ENCODE measurements at regions not wholly inside any gene's neighbourhood (a gene's known extent, or its start where the extent isn't known, plus 50 kb on each side); places are given as distances from the start of the nearest gene placed in this dataset.
"Not testable (repeated sequence)": the region's sequence is repeated elsewhere in the genome, so short reads cannot be mapped to it uniquely, and the experiment has no call there.

GRCh38 chr6:74357321-74357720, 661.3 kb downstream of the CD109 start:
- peaks cover 5% of the 10 kb centered on the region for H3K4me1 Mint-ChIP-seq (ENCODE audit: insufficient read depth, unreplicated experiment)
- CTCF ChIA-PET = interaction anchor here (0.6 to 3.2 kb wide), 5 partner anchors 10 to 849 kb away, joined by 3 to 15 read pairs (median 4); partner anchors contain the start of gene COL12A1
- intact Hi-C loops (cut with micrococcal nuclease) = no loop called here
- no peaks in the 10 kb centered on the region for H3K27me3 Mint-ChIP-seq (ENCODE audit: insufficient read depth, unreplicated experiment)
- H3K36me3 Mint-ChIP-seq (ENCODE audit: insufficient read depth, unreplicated experiment) = no peaks in the 10 kb centered on the region
- DNase-seq (ENCODE audit: unreplicated experiment) = peak; percentile 49
- no peaks in the 10 kb centered on the region for H3K9me3 Mint-ChIP-seq (ENCODE audit: unreplicated experiment)
- H3K4me3 Mint-ChIP-seq (ENCODE audit: unreplicated experiment) = no peak overlapping the region
- peak overlapping the region; percentile 27 for H3K27ac Mint-ChIP-seq (ENCODE audit: low read depth, unreplicated experiment)
- TF ChIP-seq, protein P1, sequence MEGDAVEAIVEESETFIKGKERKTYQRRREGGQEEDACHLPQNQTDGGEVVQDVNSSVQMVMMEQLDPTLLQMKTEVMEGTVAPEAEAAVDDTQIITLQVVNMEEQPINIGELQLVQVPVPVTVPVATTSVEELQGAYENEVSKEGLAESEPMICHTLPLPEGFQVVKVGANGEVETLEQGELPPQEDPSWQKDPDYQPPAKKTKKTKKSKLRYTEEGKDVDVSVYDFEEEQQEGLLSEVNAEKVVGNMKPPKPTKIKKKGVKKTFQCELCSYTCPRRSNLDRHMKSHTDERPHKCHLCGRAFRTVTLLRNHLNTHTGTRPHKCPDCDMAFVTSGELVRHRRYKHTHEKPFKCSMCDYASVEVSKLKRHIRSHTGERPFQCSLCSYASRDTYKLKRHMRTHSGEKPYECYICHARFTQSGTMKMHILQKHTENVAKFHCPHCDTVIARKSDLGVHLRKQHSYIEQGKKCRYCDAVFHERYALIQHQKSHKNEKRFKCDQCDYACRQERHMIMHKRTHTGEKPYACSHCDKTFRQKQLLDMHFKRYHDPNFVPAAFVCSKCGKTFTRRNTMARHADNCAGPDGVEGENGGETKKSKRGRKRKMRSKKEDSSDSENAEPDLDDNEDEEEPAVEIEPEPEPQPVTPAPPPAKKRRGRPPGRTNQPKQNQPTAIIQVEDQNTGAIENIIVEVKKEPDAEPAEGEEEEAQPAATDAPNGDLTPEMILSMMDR (IDR thresholded peaks at IDR 0.05; ENCODE audit: unreplicated experiment) = no peak
- POLR2A ChIA-PET = interaction anchor here (0.6 to 1.4 kb wide), 2 partner anchors 9 to 848 kb away, joined by 3 to 4 read pairs; no protein-coding TSS in a partner anchor
- no TSS peak for BruUV-seq (replicated peaks)

DNA sequence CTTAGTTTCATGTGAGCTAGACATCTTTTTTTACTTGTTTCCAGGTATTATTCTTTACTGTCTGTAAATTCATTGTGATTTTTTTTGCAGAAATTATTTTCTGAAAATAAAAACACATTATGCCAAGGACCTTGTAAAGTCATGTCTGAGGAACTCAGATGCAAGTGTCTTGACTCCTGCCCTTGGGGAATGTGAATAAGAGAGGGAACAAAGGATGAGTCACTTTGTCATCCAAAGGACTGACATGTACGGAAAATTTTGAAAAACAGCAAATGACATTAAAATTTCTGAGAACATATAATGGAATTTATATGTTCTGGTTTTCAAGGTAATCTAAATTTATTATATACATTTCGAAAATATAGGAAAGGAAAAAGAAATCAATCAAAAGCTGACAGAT, 660.4 kb downstream of the CD109 start:
- peak; percentile 62 for DNase-seq (ENCODE audit: unreplicated experiment)
- H3K4me1 Mint-ChIP-seq (ENCODE audit: insufficient read depth, unreplicated experiment) = peaks cover 5% of the 10 kb centered on the region
- H3K9me3 Mint-ChIP-seq (ENCODE audit: unreplicated experiment) = no peaks in the 10 kb centered on the region
- POLR2A ChIA-PET = interaction anchor here (0.8 to 1.4 kb wide), 3 partner anchors 13 to 849 kb away, joined by 3 to 6 read pairs (median 4); no protein-coding TSS in a partner anchor
- no peaks in the 10 kb centered on the region for H3K27me3 Mint-ChIP-seq (ENCODE audit: insufficient read depth, unreplicated experiment)
- H3K36me3 Mint-ChIP-seq (ENCODE audit: insufficient read depth, unreplicated experiment) = no peaks in the 10 kb centered on the region
- peak overlapping the region; percentile 26 for H3K27ac Mint-ChIP-seq (ENCODE audit: low read depth, unreplicated experiment)
- CTCF ChIA-PET = interaction anchor here (0.7 to 3.2 kb wide), 4 partner anchors 9 to 852 kb away, joined by 3 to 15 read pairs (median 3); no protein-coding TSS in a partner anchor
- intact Hi-C loops (cut with micrococcal nuclease) = no loop called here
- H3K4me3 Mint-ChIP-seq (ENCODE audit: unreplicated experiment) = no peak overlapping the region
- BruUV-seq (replicated peaks) = no TSS peak
- TF ChIP-seq, protein P1 (IDR thresholded peaks at IDR 0.05; ENCODE audit: unreplicated experiment) = no peak

DNA sequence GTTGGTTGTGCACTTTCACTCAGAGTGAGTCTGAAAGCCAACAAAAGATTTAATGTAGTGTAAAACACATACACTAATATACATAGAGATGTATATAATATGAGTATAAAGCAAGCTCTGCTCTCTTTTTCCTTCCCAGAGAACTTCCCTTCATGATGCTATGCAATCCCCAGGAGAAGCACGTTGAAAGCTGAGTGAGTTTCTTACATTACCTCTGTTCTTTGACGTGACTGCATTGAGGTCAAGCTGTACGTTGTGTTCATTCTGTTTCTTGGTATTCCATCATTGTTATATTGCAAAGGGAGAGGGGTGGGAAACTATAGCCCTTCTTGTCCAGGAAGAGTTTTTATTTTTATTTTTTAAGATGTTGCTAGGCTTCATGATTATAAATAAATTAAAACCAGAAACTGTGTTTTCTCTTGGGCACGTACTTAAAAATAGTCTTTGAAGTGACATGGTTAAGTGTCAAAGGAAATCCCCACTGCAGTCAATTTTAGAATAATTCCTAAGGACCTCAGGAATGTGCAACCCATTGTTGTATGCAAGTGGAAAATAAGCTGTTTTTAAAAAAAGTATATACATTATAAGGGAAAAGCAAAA, 651.0 kb downstream of the CD109 start:
- POLR2A ChIA-PET = no interaction called here
- Mint-ChIP-seq H3K36me3 (ENCODE audit: insufficient read depth, unreplicated experiment) (peaks cover 12% of the 10 kb centered on the region), H3K27me3 (ENCODE audit: insufficient read depth, unreplicated experiment) (no peaks in the 10 kb centered on the region), H3K27ac (ENCODE audit: low read depth, unreplicated experiment) (no peak overlapping the region), H3K4me3 (ENCODE audit: unreplicated experiment) (no peak overlapping the region), H3K9me3 (ENCODE audit: unreplicated experiment) (no peaks in the 10 kb centered on the region), H3K4me1 (ENCODE audit: insufficient read depth, unreplicated experiment) (no peaks in the 10 kb centered on the region)
- CTCF ChIA-PET = interaction anchor here (0.8 to 1.3 kb wide), 3 partner anchors 10 to 863 kb away, joined by 3 to 4 read pairs (median 3); no protein-coding TSS in a partner anchor
- no peak for DNase-seq (ENCODE audit: unreplicated experiment)
- TF ChIP-seq, protein P1 (IDR thresholded peaks at IDR 0.05; ENCODE audit: unreplicated experiment) = no peak
- intact Hi-C loops (cut with micrococcal nuclease) = no loop called here
- no TSS peak for BruUV-seq (replicated peaks)

DNA sequence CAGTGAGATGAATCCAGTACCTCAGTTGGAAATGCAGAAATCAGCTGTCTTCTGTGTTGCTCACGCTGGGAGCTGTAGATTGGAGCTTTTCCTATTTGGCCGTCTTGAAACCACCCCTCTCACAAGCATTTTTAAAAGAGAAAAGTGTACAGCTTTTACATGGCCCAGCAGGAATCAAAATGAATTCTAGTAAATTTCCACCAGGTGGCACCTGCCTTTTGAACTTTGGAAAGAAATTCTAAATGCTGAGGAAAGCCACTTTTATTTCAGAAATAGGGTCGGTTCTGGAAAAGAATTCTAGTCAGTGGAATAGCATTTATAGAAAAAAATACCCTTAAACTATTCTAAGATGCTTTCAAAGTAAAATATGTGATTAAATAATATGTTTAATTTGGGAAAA, 647.8 kb downstream of the CD109 start:
- no peaks in the 10 kb centered on the region for H3K9me3 Mint-ChIP-seq (ENCODE audit: unreplicated experiment)
- H3K27me3 Mint-ChIP-seq (ENCODE audit: insufficient read depth, unreplicated experiment) = no peaks in the 10 kb centered on the region
- no TSS peak for BruUV-seq (replicated peaks)

DNA sequence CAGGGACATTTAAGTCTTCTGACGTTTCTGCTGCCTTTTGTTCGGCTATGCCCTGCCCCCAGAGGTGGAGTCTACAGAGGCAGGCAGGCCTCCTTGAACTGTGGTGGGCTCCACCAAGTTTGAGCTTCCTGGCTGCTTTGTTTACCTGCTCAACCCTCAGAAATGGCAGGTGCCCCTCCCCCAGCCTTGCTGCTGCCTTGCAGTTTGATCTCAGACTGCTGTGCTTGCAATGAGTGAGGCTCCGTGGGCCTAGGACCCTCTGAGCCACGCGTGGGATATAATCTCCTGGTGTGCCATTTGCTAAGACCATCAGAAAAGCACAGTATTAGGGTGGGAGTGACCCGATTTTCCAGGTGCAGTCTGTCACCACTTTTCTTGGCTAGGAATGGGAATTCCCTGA, 647.3 kb downstream of the CD109 start:
- H3K4me3 Mint-ChIP-seq (ENCODE audit: unreplicated experiment); H3K27ac Mint-ChIP-seq (ENCODE audit: low read depth, unreplicated experiment); H3K36me3 Mint-ChIP-seq (ENCODE audit: insufficient read depth, unreplicated experiment); intact Hi-C loops (cut with micrococcal nuclease); DNase-seq (ENCODE audit: unreplicated experiment); H3K4me1 Mint-ChIP-seq (ENCODE audit: insufficient read depth, unreplicated experiment); BruUV-seq (replicated peaks); H3K27me3 Mint-ChIP-seq (ENCODE audit: insufficient read depth, unreplicated experiment); H3K9me3 Mint-ChIP-seq (ENCODE audit: unreplicated experiment): not testable (repeated sequence)
- POLR2A ChIA-PET = interaction anchor here (1.2 kb wide), 1 partner anchor 13 kb away, joined by 6 read pairs; no protein-coding TSS in a partner anchor
- CTCF ChIA-PET = interaction anchor here (0.5 to 2.7 kb wide), 26 partner anchors 9 to 1235 kb away, joined by 3 to 29 read pairs (median 3); partner anchors contain the start of gene COL12A1

More for the DNA sequence above, 647.8 kb downstream of the CD109 start:
- TF ChIP-seq, protein P1 (IDR thresholded peaks at IDR 0.05; ENCODE audit: unreplicated experiment) = no peak
- Mint-ChIP-seq H3K36me3 (ENCODE audit: insufficient read depth, unreplicated experiment) (peaks cover 12% of the 10 kb centered on the region), H3K27ac (ENCODE audit: low read depth, unreplicated experiment) (no peak overlapping the region), H3K4me1 (ENCODE audit: insufficient read depth, unreplicated experiment) (no peaks in the 10 kb centered on the region), H3K4me3 (ENCODE audit: unreplicated experiment) (no peak overlapping the region)
- intact Hi-C loops (cut with micrococcal nuclease) = loop anchor here (1.0 kb wide), 1 partner anchor 865 kb away; no protein-coding TSS in a partner anchor
- peak; percentile 28 for DNase-seq (ENCODE audit: unreplicated experiment)
- ChIA-PET POLR2A (interaction anchor here (1.2 kb wide), 1 partner anchor 13 kb away, joined by 6 read pairs; no protein-coding TSS in a partner anchor), CTCF (interaction anchor here (0.5 to 2.7 kb wide), 25 partner anchors 10 to 1234 kb away, joined by 3 to 29 read pairs (median 4); partner anchors contain the start of gene COL12A1)
